CD14-positive monocyte (primary cell): ENCODE measurements at regions not wholly inside any gene's neighbourhood (a gene's known extent, or its start where the extent isn't known, plus 50 kb on each side); places are given as distances from the start of the nearest gene placed in this dataset.

Source experiments
- DNase-seq, 3 donors: peaks; one replicate each; pipeline ENCODE4 v3.0.0-alpha.2; 2011 to 2022
- H2AFZ ChIP-seq: 2 replicates; pipeline ENCODE4 v1.6.0; 2012; ENCODE audit warnings: mild to moderate bottlenecking, low read depth, low read length, inconsistent platforms; ENCODE audit not compliant: insufficient read depth, poor library complexity, severe bottlenecking
- H3K27ac ChIP-seq, 2 donors: 1 replicate in 1 of 2; 2 replicates in 1 of 2; pipeline ENCODE4 v1.5.1; 2012 to 2013; ENCODE audit warnings: low read length in 2 of 2, control low read depth in 1 of 2, inconsistent platforms in 1 of 2, low read depth in 1 of 2, mild to moderate bottlenecking in 1 of 2
- H3K27me3 ChIP-seq, 2 donors: one replicate each; pipeline versions ENCODE4 v1.6.0 to v1.6.1; 2011 to 2013; ENCODE audit warnings: low read length in 2 of 2; ENCODE audit not compliant: control insufficient read depth in 2 of 2, insufficient read depth in 2 of 2
- H3K36me3 ChIP-seq, 2 donors: replicated peaks in 1 of 2; 1 replicate in 1 of 2; 2 replicates in 1 of 2; pipeline versions ENCODE4 v1.5.1 to v1.6.1; 2012 to 2013; ENCODE audit warnings: low read length in 2 of 2, control low read depth in 1 of 2, inconsistent platforms in 1 of 2, mild to moderate bottlenecking in 1 of 2; ENCODE audit not compliant: insufficient read depth in 2 of 2, control insufficient read depth in 1 of 2
- H3K4me1 ChIP-seq, 2 donors: 1 replicate in 1 of 2; 2 replicates in 1 of 2; pipeline versions ENCODE4 v1.5.1 to v1.6.1; 2012 to 2013; ENCODE audit warnings: low read length in 2 of 2, control low read depth in 1 of 2, inconsistent platforms in 1 of 2, mild to moderate bottlenecking in 1 of 2, moderate library complexity in 1 of 2; ENCODE audit not compliant: insufficient read depth in 2 of 2, control insufficient read depth in 1 of 2
- H3K4me2 ChIP-seq: replicated peaks from 2 replicates; pipeline ENCODE3; 2012; ENCODE audit warnings: low read length, moderate library complexity, mild to moderate bottlenecking; ENCODE audit not compliant: poor library complexity, severe bottlenecking; ENCODE audit errors: extremely low read depth
- H3K4me3 ChIP-seq, 3 experiments: fragments of 200-600 bp in 1 of 3; sonication (generic) in 1 of 3; replicated peaks in 1 of 3; 1 replicate in 2 of 3; 2 replicates in 1 of 3; pipeline ENCODE4 v1.5.1; 2011 to 2013; ENCODE audit warnings: low read length in 3 of 3, mild to moderate bottlenecking in 3 of 3, control low read depth in 2 of 3, low read depth in 2 of 3, inconsistent platforms in 1 of 3, moderate library complexity in 1 of 3
- H3K79me2 ChIP-seq: 2 replicates; pipeline ENCODE4 v1.6.0; 2012; ENCODE audit warnings: mild to moderate bottlenecking, control low read depth, inconsistent platforms, low read length, moderate library complexity; ENCODE audit not compliant: insufficient read depth
- H3K9ac ChIP-seq: 2 replicates; pipeline ENCODE4 v1.6.0; 2017; ENCODE audit warnings: low read length, mild to moderate bottlenecking; ENCODE audit not compliant: insufficient read depth, poor library complexity, severe bottlenecking
- H3K9me3 ChIP-seq, 2 donors: replicated peaks in 1 of 2; 1 replicate in 1 of 2; 2 replicates in 1 of 2; pipeline versions ENCODE4 v1.5.1 to v1.6.1; 2012 to 2013; ENCODE audit warnings: low read length in 2 of 2, control low read depth in 1 of 2; ENCODE audit not compliant: control insufficient read depth in 1 of 2, insufficient read depth in 1 of 2
- H4K20me1 ChIP-seq: 2 replicates; pipeline ENCODE4 v1.6.0; 2012; ENCODE audit warnings: mild to moderate bottlenecking, low read length, control low read depth, moderate library complexity; ENCODE audit not compliant: insufficient read depth
- H3K27ac Mint-ChIP-seq, 7 donors: one replicate each; pipeline ENCODE4 v1.8.0; 2020; ENCODE audit warnings: mild to moderate bottlenecking in 7 of 7, mixed read lengths in 7 of 7, moderate library complexity in 6 of 7, inconsistent platforms in 2 of 7
- H3K27me3 Mint-ChIP-seq, 3 donors: one replicate each; pipeline ENCODE4 v1.8.0; 2021 to 2022; ENCODE audit warnings: low read depth in 3 of 3, mild to moderate bottlenecking in 3 of 3, mixed read lengths in 3 of 3, moderate library complexity in 3 of 3, inconsistent platforms in 1 of 3
- H3K36me3 Mint-ChIP-seq, 2 donors: one replicate each; pipeline ENCODE4 v1.8.0; 2020; ENCODE audit warnings: mixed read lengths in 2 of 2, inconsistent platforms in 1 of 2, mild to moderate bottlenecking in 1 of 2
- H3K4me1 Mint-ChIP-seq: one replicate; pipeline ENCODE4 v1.8.0; 2020; ENCODE audit warnings: mild to moderate bottlenecking, mixed read lengths
- H3K4me3 Mint-ChIP-seq, 2 donors: one replicate each; pipeline ENCODE4 v1.8.0; 2020; ENCODE audit warnings: mild to moderate bottlenecking in 2 of 2, mixed read lengths in 2 of 2, moderate library complexity in 1 of 2
- H3K9me3 Mint-ChIP-seq, 7 donors: one replicate each; pipeline ENCODE4 v1.8.0; 2020 to 2022; ENCODE audit warnings: mixed read lengths in 7 of 7, mild to moderate bottlenecking in 6 of 7, moderate library complexity in 6 of 7, inconsistent platforms in 2 of 7
- WGBS: methylation state at CpG from one replicate; pipeline ENCODE4 v1.1.5; 2013; ENCODE audit warnings: missing lambda C conversion rate; ENCODE audit not compliant: insufficient coverage; 5-methylcytosine and 5-hydroxymethylcytosine counted together
- intact Hi-C, 2 donors: fragments of 100-400 bp; cut with micrococcal nuclease; formaldehyde crosslinking; loops; one replicate each; pipeline versions ENCODE4 v1.15.0 to v1.15.1; 2023
- TF ChIP-seq, protein P1 (sequence below): fragments of 200-600 bp; IDR thresholded peaks from one replicate; pipeline ENCODE4 v1.8.0; 2022; ENCODE audit warnings: antibody characterized with exemption, mild to moderate bottlenecking

DNA sequence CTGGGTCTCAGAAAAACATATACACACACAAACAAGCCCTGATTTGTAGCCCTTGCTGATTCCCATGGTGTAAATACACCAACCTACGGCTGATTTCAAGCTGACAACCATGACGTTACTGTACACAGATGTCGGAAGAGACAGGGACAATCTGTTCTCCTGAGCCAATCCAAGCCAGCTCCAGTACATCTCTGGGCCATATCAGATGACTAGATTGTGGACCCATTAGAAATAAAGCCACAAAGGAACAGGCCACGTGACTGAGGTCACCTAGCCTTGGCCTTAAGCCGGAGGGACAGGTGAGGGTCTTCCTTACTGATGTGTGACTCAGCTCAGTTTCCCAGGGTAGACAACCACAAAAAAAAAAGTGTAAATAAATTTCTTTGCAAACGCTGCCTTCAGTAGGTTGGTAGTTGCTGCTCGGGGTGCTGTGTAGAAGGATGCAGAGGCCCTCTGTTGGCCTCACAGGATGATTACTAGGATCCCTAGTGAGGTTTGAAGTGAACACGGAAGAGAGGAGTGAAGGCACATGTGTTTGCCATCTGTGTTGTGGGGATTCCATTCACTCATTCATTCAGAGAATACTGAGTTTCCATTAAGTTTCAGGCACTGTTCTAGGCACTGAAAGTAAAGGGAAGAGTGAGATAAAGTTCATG lies 99.0 kb upstream of the LARGE1 start:
- Mint-ChIP-seq H3K4me3 (no peak overlapping the region), H3K27me3 (peaks cover 0 to 3% (median 0%) of the 10 kb centered on the region in 3 donors), H3K9me3 (peaks cover 14 to 39% (median 24%) of the 10 kb centered on the region in 7 donors), H3K4me1 (no peaks in the 10 kb centered on the region), H3K27ac (no peak overlapping the region), H3K36me3 (no peaks in the 10 kb centered on the region)
- no peak overlapping the region for H2AFZ ChIP-seq
- H3K4me3 ChIP-seq: no peak overlapping the region
- DNase-seq: no peak
- H3K79me2 ChIP-seq: no peaks in the 10 kb centered on the region
- TF ChIP-seq, protein P1, sequence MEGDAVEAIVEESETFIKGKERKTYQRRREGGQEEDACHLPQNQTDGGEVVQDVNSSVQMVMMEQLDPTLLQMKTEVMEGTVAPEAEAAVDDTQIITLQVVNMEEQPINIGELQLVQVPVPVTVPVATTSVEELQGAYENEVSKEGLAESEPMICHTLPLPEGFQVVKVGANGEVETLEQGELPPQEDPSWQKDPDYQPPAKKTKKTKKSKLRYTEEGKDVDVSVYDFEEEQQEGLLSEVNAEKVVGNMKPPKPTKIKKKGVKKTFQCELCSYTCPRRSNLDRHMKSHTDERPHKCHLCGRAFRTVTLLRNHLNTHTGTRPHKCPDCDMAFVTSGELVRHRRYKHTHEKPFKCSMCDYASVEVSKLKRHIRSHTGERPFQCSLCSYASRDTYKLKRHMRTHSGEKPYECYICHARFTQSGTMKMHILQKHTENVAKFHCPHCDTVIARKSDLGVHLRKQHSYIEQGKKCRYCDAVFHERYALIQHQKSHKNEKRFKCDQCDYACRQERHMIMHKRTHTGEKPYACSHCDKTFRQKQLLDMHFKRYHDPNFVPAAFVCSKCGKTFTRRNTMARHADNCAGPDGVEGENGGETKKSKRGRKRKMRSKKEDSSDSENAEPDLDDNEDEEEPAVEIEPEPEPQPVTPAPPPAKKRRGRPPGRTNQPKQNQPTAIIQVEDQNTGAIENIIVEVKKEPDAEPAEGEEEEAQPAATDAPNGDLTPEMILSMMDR: no peak
- 70% methylated on average over 7 of the region's 8 CpGs for WGBS
- no peaks in the 10 kb centered on the region for H3K27me3 ChIP-seq
- no peak overlapping the region for H3K9ac ChIP-seq
- H3K4me1 ChIP-seq: no peaks in the 10 kb centered on the region
- intact Hi-C loops: no loop called here
- H3K9me3 ChIP-seq: peaks cover 25 to 46% of the 10 kb centered on the region in 2 donors
- H3K36me3 ChIP-seq: no peaks in the 10 kb centered on the region
- H4K20me1 ChIP-seq: no peaks in the 10 kb centered on the region
- no peak overlapping the region for H3K4me2 ChIP-seq
- no peak overlapping the region for H3K27ac ChIP-seq

DNA sequence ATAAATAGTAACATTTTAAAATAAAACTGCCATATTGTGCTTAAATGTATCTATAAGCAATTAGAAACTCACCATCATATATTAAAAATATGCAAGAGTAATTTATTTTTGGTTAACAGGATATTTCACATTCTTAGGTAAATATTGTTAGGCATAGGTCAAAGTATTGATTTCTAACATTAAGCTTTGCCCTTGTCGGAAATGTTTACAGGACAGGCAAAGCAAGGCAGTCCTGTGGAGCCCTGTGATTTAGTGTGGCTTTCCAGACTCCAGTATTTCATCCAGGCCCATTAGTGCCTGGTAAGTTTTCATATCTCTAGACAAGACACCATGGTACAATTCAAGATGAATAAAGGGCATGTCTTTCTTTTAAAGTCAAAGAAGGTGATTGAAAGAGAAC lies 114.9 kb upstream of the LARGE1 start:
- no peak overlapping the region for H3K4me3 ChIP-seq
- H3K9ac ChIP-seq: no peak overlapping the region
- Mint-ChIP-seq H3K27ac (no peak overlapping the region), H3K36me3 (no peaks in the 10 kb centered on the region), H3K4me1 (no peaks in the 10 kb centered on the region), H3K4me3 (no peak overlapping the region), H3K9me3 (peaks cover 5 to 20% (median 8%) of the 10 kb centered on the region in 7 donors), H3K27me3 (peaks cover 0 to 4% (median 0%) of the 10 kb centered on the region in 3 donors)
- no peak overlapping the region for H3K27ac ChIP-seq
- no peaks in the 10 kb centered on the region for H3K36me3 ChIP-seq
- H2AFZ ChIP-seq: no peak overlapping the region
- WGBS: 80% methylated on average over 1 of the region's 1 CpG
- intact Hi-C loops: no loop called here
- TF ChIP-seq, protein P1: no peak
- peaks cover 2 to 18% of the 10 kb centered on the region in 2 donors for H3K9me3 ChIP-seq
- no peaks in the 10 kb centered on the region for H4K20me1 ChIP-seq
- H3K27me3 ChIP-seq: no peaks in the 10 kb centered on the region
- DNase-seq: no peak
- no peak overlapping the region for H3K4me2 ChIP-seq
- no peaks in the 10 kb centered on the region for H3K4me1 ChIP-seq
- H3K79me2 ChIP-seq: no peaks in the 10 kb centered on the region
